GM10266 (cell line): ENCODE measurements at regions not wholly inside any gene's neighbourhood (a gene's known extent, or its start where the extent isn't known, plus 50 kb on each side); places are given as distances from the start of the nearest gene placed in this dataset.

Experiments
- DNase-seq: peaks from one replicate; pipeline ENCODE4 v3.0.0; 2012; ENCODE audit errors: extremely low spot score
- TF ChIP-seq, protein P1 (sequence below): IDR thresholded peaks from 2 replicates; pipeline ENCODE4 v1.5.1; 2012; ENCODE audit warnings: mild to moderate bottlenecking, low read depth; ENCODE audit not compliant: control insufficient read depth, insufficient read depth; ENCODE audit errors: missing control alignments

DNA sequence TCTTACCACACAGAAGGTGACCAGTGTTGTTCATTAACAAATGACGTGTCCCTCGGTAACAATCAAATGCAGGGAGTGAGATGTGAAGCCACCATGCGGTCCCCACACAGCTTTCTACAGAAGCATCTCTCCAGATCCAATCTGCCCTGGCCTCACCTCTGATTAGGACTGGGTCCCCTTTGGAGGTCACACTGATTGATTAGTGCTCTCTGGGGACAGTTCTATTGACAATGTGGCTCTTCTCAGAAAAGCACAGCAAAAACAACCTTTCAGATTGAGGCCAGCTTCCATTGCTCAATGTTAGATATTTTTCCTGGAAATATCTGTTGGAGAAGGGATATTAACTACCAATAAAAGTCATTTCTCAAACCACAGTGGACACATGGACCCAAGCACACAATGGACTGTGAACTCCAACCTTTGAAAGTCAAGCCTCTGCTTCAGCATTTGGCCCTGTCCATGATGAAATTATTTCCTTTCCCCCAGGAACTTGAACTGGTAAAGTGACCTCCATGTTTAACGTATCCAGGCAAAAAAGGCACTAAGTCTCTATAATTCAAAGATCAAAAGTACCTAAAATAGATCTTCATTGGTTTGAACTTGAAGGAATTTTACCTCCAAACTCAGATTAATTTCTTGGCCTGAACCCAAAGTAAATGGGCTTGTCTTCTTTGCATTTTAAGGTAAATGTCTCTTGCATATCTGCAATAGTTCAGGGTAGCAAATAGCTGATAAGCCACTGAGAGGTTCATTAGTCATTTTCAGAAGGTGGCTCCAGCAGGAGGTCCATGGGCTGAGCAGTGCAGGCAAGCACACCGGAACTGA is 118.5 kb downstream of the FOXA2 start:
- no peak for DNase-seq
- TF ChIP-seq, protein P1, sequence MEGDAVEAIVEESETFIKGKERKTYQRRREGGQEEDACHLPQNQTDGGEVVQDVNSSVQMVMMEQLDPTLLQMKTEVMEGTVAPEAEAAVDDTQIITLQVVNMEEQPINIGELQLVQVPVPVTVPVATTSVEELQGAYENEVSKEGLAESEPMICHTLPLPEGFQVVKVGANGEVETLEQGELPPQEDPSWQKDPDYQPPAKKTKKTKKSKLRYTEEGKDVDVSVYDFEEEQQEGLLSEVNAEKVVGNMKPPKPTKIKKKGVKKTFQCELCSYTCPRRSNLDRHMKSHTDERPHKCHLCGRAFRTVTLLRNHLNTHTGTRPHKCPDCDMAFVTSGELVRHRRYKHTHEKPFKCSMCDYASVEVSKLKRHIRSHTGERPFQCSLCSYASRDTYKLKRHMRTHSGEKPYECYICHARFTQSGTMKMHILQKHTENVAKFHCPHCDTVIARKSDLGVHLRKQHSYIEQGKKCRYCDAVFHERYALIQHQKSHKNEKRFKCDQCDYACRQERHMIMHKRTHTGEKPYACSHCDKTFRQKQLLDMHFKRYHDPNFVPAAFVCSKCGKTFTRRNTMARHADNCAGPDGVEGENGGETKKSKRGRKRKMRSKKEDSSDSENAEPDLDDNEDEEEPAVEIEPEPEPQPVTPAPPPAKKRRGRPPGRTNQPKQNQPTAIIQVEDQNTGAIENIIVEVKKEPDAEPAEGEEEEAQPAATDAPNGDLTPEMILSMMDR = no peak

DNA sequence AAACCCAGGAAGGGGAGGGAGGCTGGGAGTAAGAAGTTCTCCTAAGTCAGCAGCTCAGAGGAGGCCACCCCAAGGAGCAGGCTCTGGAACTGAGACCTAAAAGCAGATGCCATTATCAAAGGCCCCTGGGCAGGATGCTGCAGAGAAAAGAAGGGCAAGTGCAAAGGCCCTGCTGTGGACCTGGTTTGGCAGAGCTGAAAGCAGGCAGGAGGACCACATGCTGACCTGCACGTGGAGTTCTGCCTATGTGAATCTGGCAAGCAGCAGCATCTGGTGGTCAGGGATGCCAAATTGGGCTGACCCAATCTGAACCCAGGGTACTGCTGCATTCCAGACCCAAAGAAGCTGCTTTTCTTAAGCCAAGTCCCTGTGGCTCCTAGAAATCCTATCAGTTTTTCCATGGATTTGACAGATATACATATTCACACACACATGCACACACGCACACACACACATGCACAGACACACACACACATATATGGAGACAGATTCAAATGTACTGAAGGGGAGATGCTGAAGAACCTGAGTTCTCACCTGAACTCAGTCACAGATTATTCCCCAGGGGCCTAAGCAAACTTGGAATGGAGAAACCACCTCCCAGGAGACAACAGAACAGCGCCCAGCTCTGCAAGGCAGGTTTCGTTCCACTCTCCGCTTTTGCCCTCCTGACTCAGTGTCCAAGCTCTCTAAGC is 119.9 kb downstream of the FOXA2 start:
- TF ChIP-seq, protein P1 = no peak
- DNase-seq = no peak

DNA sequence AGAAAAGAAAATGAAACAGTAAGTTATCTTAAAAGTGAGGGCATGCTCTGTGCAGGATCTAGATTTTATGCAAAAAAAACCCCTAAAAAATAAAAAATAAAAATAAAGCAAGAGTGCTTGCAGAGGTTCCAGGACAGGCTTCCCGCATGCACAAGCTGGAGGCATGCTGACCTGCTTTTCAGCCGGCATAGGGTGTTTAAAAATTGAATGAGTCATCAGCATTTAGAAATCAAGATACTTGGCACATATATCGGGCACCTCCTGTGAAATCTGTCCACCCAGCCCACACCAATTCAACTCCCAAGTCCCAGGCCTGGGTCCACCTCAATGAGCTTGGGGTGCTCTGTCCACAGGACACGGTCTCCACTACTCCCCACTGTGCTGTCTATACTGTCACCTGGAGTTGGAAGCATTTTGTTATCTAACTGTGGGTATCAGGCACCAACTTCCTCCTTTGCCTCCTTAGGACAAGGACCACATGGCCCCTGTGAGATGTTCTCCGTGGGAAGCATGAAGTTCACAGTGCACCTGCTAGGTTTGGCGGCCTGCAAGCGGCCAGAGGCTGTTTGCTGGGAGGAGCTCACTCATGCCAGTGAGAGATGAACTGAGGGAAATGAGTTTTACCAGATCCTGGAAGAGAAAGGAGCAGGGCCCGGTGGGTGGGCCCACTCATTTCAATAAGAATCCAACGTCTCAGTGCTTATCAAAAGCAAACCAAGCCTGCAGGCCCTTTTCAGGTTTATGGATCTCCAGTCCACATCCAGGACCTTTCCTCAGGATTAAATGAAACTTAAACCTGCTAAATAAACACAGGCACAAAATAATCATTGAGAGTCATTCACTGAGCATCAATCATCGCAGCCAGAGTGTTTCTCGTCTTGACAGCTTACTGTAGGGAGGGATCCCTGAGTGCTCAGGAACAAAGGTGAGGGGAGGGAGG is 121.1 kb downstream of the FOXA2 start:
- TF ChIP-seq, protein P1 = no peak
- no peak for DNase-seq

DNA sequence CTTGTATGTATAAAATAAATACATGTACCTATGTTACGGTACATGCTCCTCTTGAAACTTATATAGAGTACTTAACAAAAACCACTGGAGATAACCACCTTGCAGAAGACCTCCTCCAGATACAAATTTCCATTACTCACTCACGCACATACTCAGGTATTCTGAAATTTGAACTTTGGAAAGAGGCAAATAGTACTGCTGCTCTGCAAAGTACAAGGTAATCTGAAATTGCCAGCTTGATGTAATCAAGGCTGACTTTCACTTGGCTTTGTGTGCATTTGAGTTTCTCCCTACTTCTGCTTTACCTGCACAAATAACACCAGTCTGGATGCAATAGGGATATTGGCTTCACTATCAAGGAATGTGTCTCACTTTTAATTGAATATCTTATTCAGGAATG is 123.6 kb downstream of the FOXA2 start:
- DNase-seq = no peak
- TF ChIP-seq, protein P1 = no peak

DNA sequence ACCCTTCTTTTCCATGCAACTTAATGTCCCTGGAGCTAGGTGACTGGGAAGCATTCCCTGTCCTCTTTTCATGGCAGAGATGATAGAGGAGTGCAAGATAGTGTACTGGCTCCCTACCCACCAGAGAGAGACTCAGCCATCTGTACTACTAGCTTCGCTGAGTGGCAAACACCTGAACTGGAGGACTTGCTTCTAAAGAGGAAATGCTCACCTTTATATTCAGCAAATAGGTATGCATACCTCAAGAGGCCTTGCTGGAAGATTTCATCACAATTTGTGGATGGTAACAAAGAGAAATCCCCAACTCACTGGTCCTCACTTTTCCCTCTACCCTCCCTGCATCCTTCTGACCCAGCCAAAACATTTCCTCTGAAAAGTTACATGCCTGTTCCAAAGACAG is 124.1 kb downstream of the FOXA2 start:
- no peak for DNase-seq
- TF ChIP-seq, protein P1 = no peak

DNA sequence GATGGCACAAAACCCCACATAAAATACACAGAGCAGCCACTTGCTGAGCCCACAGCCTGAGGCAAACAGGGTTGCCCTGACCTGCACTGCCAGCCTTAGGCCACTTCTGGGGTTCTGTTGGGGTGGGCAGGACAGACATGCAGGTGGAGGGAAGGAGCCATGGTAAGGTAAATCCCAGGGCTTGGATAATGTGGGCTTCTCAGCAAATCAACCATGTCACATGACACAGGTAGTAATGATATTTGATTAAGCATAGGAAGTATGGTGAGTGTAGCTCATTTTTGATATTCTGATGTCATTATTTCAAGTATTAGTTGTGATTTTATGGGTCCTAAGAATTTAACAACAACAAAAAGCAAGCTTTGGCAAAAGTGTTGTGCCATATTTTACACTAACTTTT is 124.6 kb downstream of the FOXA2 start:
- DNase-seq = no peak
- TF ChIP-seq, protein P1 = no peak
